ENCODE measurements at regions not wholly inside any gene's neighbourhood (a gene's known extent, or its start where the extent isn't known, plus 50 kb on each side); places are given as distances from the start of the nearest gene placed in this dataset.

DNA sequence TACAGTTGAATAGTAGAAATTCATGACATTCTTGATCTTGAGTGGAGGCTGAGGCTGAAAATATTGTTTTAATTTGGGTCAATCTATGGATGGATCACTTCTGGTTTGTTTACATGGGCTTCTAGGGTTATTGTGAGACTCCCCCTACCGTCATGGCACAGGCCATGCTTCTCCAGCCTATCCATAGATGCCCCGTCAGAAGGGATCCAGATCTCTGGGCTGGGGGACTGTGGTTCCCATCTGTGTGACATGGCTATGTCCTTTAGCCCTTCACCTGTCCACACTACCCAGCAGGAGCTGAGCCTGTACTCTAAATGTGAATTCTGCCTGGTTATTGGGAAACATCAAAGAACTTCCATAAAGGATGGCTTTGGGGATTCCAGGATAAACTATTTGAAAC is 160.4 kb downstream of the ABCC12 start:
- no peaks in the 10 kb centered on the region for H3K27me3 ChIP-seq (ENCODE audit: control insufficient read depth in 5 of 5, insufficient read depth in 4 of 5, low read length in 5 of 5)
- H3K9me3 ChIP-seq (ENCODE audit: control insufficient read depth in 5 of 5, low read length in 5 of 5): peaks cover 0 to 12% (median 8%) of the 10 kb centered on the region in 5 donors
- no peak overlapping the region for H3K4me3 ChIP-seq (ENCODE audit: low read depth in 1 of 5, low read length in 5 of 5)
- no peak overlapping the region for H3K9ac ChIP-seq (ENCODE audit: low read length in 5 of 5)
- H3K27ac ChIP-seq (ENCODE audit: low read depth, low read length): no peak overlapping the region
- no peaks in the 10 kb centered on the region for H3K4me1 ChIP-seq (ENCODE audit: control insufficient read depth in 5 of 5, insufficient read depth in 5 of 5, low read length in 5 of 5)
- H3K36me3 ChIP-seq (ENCODE audit: control insufficient read depth in 5 of 5, insufficient read depth in 5 of 5, low read length in 5 of 5): no peaks in the 10 kb centered on the region

DNA sequence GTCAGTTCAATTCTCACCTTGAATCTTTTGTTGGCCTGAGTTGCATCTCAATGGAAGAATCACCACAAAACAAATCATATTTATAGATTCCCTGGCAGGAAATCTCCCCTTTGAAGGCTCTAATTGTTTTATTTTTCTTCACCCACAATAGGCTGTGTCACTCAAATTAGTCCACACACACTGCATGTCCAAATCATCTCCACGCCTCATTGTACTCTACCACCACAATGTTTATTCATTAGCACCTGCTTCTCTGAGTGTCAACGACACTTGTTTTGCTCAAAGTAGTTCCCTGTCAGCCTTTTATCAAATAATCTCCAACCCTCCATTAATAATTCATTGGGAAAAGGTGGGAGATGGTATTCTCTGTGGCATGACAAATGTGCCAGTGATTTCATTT is 164.3 kb downstream of the ABCC12 start:
- no peaks in the 10 kb centered on the region for H3K27me3 ChIP-seq (ENCODE audit: control insufficient read depth in 5 of 5, insufficient read depth in 4 of 5, low read length in 5 of 5)
- no peak overlapping the region for H3K27ac ChIP-seq (ENCODE audit: low read depth, low read length)
- H3K4me3 ChIP-seq (ENCODE audit: low read depth in 1 of 5, low read length in 5 of 5): no peak overlapping the region
- no peak overlapping the region for H3K9ac ChIP-seq (ENCODE audit: low read length in 5 of 5)
- H3K4me1 ChIP-seq (ENCODE audit: control insufficient read depth in 5 of 5, insufficient read depth in 5 of 5, low read length in 5 of 5): no peaks in the 10 kb centered on the region
- H3K9me3 ChIP-seq (ENCODE audit: control insufficient read depth in 5 of 5, low read length in 5 of 5): peaks cover 0 to 21% (median 13%) of the 10 kb centered on the region in 5 donors
- no peaks in the 10 kb centered on the region for H3K36me3 ChIP-seq (ENCODE audit: control insufficient read depth in 5 of 5, insufficient read depth in 5 of 5, low read length in 5 of 5)

DNA sequence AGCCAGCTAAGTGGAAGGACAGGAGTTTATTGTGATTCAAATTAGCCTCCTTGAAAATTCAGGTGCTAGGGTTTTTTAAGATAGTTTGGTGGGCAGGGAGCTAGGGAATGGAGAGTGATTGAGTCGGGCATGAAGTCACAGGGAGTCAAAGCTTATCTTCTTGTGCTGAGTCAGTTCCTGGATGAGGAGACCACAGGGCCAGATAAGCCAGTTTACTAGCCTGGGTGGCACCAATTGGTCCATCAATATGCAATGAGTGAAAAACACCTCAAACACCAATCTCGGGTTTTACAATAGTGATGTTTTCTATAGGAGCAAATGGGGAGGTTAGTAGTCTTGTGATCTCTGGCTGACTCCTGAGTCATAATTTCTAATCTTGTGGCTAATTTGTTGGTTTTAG is 165.1 kb downstream of the ABCC12 start:
- Histone ChIP-seq H3K9me3 (ENCODE audit: control insufficient read depth in 5 of 5, low read length in 5 of 5) (peaks cover 0 to 21% (median 13%) of the 10 kb centered on the region in 5 donors), H3K36me3 (ENCODE audit: control insufficient read depth in 5 of 5, insufficient read depth in 5 of 5, low read length in 5 of 5) (no peaks in the 10 kb centered on the region), H3K4me3 (ENCODE audit: low read depth in 1 of 5, low read length in 5 of 5) (no peak overlapping the region), H3K27ac (ENCODE audit: low read depth, low read length) (no peak overlapping the region), H3K4me1 (ENCODE audit: control insufficient read depth in 5 of 5, insufficient read depth in 5 of 5, low read length in 5 of 5) (no peaks in the 10 kb centered on the region), H3K9ac (ENCODE audit: low read length in 5 of 5) (no peak overlapping the region), H3K27me3 (ENCODE audit: control insufficient read depth in 5 of 5, insufficient read depth in 4 of 5, low read length in 5 of 5) (no peaks in the 10 kb centered on the region)

DNA sequence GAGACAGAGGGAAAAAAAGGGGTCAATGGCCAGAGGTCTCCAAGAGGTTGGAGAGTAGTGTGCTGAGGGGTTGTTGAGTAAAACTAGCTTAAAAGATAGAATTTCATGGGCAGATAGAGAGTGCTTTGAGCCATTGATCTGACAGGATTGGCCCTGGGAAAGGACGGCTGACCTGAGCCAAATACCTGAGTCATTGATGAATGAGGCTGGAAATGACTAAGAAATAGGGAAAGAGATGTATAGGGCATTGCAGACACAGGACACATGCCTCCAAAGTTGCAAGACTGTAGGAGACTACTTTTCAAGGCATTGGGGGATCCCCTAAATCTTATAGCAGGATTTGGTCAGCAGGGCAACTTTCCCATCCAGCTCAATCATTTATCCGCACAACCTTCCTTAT is 168.7 kb downstream of the ABCC12 start:
- H3K27me3 ChIP-seq (ENCODE audit: control insufficient read depth in 5 of 5, insufficient read depth in 4 of 5, low read length in 5 of 5): no peaks in the 10 kb centered on the region
- no peaks in the 10 kb centered on the region for H3K36me3 ChIP-seq (ENCODE audit: control insufficient read depth in 5 of 5, insufficient read depth in 5 of 5, low read length in 5 of 5)
- no peak overlapping the region for H3K27ac ChIP-seq (ENCODE audit: low read depth, low read length)
- peaks cover 0 to 16% (median 9%) of the 10 kb centered on the region in 5 donors for H3K9me3 ChIP-seq (ENCODE audit: control insufficient read depth in 5 of 5, low read length in 5 of 5)
- H3K4me3 ChIP-seq (ENCODE audit: low read depth in 1 of 5, low read length in 5 of 5): no peak overlapping the region
- H3K9ac ChIP-seq (ENCODE audit: low read length in 5 of 5): no peak overlapping the region
- H3K4me1 ChIP-seq (ENCODE audit: control insufficient read depth in 5 of 5, insufficient read depth in 5 of 5, low read length in 5 of 5): no peaks in the 10 kb centered on the region

DNA sequence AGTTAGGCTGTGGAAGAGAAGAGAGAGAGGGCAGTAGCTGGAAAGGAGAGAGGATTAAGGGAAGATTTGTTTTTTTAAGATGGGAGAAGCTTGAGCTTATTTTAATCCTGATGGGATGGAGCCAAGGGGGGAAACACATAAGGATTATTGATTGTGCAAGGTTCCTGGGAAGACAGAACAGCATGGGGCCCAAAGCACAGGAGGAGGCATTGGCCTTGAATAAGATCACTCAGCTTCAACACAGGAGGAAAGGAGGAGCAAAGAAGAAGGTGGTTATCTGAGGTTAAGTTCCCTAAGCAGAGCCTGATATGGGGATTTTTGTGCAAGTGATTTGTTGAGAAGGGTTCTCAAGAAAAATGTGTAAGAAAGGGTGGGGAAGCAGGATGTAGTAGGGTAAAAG is 169.8 kb downstream of the ABCC12 start:
- Histone ChIP-seq H3K27me3 (ENCODE audit: control insufficient read depth in 5 of 5, insufficient read depth in 4 of 5, low read length in 5 of 5) (no peaks in the 10 kb centered on the region), H3K9ac (ENCODE audit: low read length in 5 of 5) (no peak overlapping the region), H3K4me1 (ENCODE audit: control insufficient read depth in 5 of 5, insufficient read depth in 5 of 5, low read length in 5 of 5) (no peaks in the 10 kb centered on the region), H3K27ac (ENCODE audit: low read depth, low read length) (no peak overlapping the region), H3K4me3 (ENCODE audit: low read depth in 1 of 5, low read length in 5 of 5) (no peak overlapping the region), H3K36me3 (ENCODE audit: control insufficient read depth in 5 of 5, insufficient read depth in 5 of 5, low read length in 5 of 5) (no peaks in the 10 kb centered on the region), H3K9me3 (ENCODE audit: control insufficient read depth in 5 of 5, low read length in 5 of 5) (peaks cover 0 to 16% (median 9%) of the 10 kb centered on the region in 5 donors)

DNA sequence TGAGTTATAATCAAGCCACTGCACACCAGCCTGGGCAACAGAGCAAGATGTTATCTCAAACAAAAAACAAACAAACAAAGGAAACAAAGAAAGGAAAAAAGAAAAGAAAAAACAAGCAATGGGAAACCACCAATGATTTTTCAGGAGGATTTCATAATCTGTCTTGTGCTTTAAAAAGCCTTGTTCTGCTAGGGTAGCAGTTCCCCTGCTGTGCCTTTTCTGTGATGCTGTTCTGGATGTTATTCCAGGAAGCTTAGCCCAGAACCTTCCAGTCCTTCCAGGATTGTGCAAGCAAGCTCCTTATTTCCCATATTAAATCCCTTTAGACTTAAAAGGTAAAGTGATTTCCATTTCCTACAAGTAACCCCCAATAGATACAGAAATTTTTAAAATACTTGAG is 171.1 kb downstream of the ABCC12 start:
- Histone ChIP-seq H3K27me3 (ENCODE audit: control insufficient read depth in 5 of 5, insufficient read depth in 4 of 5, low read length in 5 of 5) (no peaks in the 10 kb centered on the region), H3K4me1 (ENCODE audit: control insufficient read depth in 5 of 5, insufficient read depth in 5 of 5, low read length in 5 of 5) (no peaks in the 10 kb centered on the region), H3K27ac (ENCODE audit: low read depth, low read length) (no peak overlapping the region), H3K4me3 (ENCODE audit: low read depth in 1 of 5, low read length in 5 of 5) (no peak overlapping the region), H3K36me3 (ENCODE audit: control insufficient read depth in 5 of 5, insufficient read depth in 5 of 5, low read length in 5 of 5) (no peaks in the 10 kb centered on the region), H3K9me3 (ENCODE audit: control insufficient read depth in 5 of 5, low read length in 5 of 5) (peaks cover 0 to 2% (median 0%) of the 10 kb centered on the region in 5 donors), H3K9ac (ENCODE audit: low read length in 5 of 5) (no peak overlapping the region)

DNA sequence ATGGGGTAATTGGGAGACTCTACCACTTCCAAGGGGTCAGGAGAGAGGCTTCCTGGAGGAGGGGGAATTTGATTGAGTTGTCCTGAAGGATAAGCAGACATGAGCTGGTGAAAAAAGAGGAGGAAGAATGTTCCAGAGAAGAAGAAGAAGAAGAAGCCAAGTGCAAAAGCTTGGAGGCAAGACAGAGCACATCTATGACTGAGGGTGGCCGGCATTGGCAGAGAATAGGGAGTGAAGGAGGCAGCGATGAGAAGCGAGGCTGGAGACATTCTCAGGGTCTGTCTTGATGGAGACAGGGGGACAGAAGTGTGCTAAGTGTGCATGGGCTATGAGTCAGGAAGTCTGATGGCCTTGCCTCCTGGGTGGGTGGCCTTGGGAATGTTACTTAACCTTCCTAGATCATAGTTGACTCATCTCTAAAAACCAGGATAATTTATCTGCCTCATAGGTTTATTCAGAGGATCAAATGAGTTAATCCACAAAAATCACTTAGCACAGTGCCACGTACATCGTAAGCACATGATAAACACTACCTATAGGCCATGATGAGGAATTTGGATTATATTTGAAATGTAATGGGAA is 171.7 kb downstream of the ABCC12 start:
- no peak overlapping the region for H3K27ac ChIP-seq (ENCODE audit: low read depth, low read length)

DNA sequence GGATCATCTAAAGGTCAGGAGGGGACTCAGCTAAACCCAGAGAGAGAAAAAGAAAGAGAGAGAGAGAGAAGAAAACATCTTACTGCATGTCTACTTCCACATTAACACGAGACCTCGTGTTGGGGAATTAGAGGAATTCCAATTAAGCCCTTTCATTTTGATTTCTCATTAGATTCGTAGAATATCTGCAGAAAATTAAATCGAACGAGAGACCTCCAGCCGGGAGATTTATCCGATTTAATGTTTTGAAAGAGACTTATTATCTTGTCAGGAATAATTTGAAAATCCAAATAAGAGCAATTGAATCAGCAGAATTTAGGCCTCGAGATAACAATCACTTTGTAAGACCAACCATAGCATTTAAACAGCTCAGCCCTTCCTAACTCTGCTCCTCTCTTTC is 175.6 kb downstream of the ABCC12 start:
- Histone ChIP-seq H3K27ac (ENCODE audit: low read depth, low read length) (no peak overlapping the region), H3K4me3 (ENCODE audit: low read depth in 1 of 5, low read length in 5 of 5) (no peak overlapping the region), H3K9me3 (ENCODE audit: control insufficient read depth in 5 of 5, low read length in 5 of 5) (no peaks in the 10 kb centered on the region), H3K4me1 (ENCODE audit: control insufficient read depth in 5 of 5, insufficient read depth in 5 of 5, low read length in 5 of 5) (peaks cover 0 to 3% (median 0%) of the 10 kb centered on the region in 5 donors), H3K36me3 (ENCODE audit: control insufficient read depth in 5 of 5, insufficient read depth in 5 of 5, low read length in 5 of 5) (no peaks in the 10 kb centered on the region), H3K9ac (ENCODE audit: low read length in 5 of 5) (no peak overlapping the region), H3K27me3 (ENCODE audit: control insufficient read depth in 5 of 5, insufficient read depth in 4 of 5, low read length in 5 of 5) (peaks cover 0 to 5% (median 3%) of the 10 kb centered on the region in 5 donors)

More for the DNA sequence above, 171.7 kb downstream of the ABCC12 start:
- Histone ChIP-seq H3K4me1 (ENCODE audit: control insufficient read depth in 5 of 5, insufficient read depth in 5 of 5, low read length in 5 of 5) (no peaks in the 10 kb centered on the region), H3K36me3 (ENCODE audit: control insufficient read depth in 5 of 5, insufficient read depth in 5 of 5, low read length in 5 of 5) (no peaks in the 10 kb centered on the region), H3K9ac (ENCODE audit: low read length in 5 of 5) (no peak overlapping the region), H3K9me3 (ENCODE audit: control insufficient read depth in 5 of 5, low read length in 5 of 5) (peaks cover 0 to 2% (median 0%) of the 10 kb centered on the region in 5 donors), H3K27me3 (ENCODE audit: control insufficient read depth in 5 of 5, insufficient read depth in 4 of 5, low read length in 5 of 5) (no peaks in the 10 kb centered on the region), H3K4me3 (ENCODE audit: low read depth in 1 of 5, low read length in 5 of 5) (no peak overlapping the region)

DNA sequence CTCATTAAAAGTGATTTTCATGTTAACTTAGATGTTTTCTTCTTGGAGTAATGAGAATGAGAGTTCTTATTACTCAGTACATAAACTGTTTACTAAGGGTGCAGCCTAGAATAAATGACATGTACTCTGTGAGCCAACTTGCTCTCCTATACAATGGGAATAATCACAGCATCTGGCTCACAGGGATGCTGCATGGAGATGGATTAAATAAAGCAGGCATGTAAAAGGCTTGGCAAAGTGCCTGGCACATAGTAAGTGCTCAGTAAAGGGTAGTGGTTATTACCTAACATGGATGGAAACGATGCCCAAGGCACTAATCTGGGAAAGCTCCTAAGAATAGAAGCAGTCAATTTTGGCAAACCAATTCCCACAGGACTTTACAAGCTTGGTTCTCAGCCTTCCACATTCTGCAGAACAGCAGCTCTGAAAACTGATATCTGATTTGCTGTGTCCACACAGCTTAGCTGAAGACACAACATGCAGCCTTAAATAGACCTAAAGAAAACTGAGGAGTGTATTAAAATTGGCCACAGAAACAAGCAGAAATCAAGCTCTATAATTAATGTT is 176.1 kb downstream of the ABCC12 start:
- Histone ChIP-seq H3K4me3 (ENCODE audit: low read depth in 1 of 5, low read length in 5 of 5) (no peak overlapping the region), H3K27ac (ENCODE audit: low read depth, low read length) (no peak overlapping the region)

DNA sequence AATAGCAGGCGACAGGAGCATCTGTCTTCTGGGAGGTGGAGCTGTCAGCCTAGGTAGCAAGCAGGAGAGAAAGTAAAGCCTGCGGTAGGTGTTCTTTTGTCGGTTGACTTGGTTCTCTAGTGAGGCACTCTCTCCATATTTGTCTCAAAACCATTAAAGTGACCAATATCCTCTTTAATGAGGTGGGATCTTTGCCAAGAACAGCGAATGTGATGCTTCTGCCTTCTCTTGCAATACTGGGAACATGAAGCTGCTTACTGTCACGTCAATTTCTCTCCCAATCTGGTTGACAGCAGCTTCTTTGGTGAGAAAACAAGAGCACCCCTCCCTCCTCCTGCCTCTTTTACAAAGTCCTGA is 176.7 kb downstream of the ABCC12 start:
- H3K27me3 ChIP-seq (ENCODE audit: control insufficient read depth in 5 of 5, insufficient read depth in 4 of 5, low read length in 5 of 5): peaks cover 0 to 5% (median 3%) of the 10 kb centered on the region in 5 donors
- H3K9ac ChIP-seq (ENCODE audit: low read length in 5 of 5): no peak overlapping the region
- H3K36me3 ChIP-seq (ENCODE audit: control insufficient read depth in 5 of 5, insufficient read depth in 5 of 5, low read length in 5 of 5): no peaks in the 10 kb centered on the region
- H3K27ac ChIP-seq (ENCODE audit: low read depth, low read length): no peak overlapping the region
- no peaks in the 10 kb centered on the region for H3K9me3 ChIP-seq (ENCODE audit: control insufficient read depth in 5 of 5, low read length in 5 of 5)
- H3K4me1 ChIP-seq (ENCODE audit: control insufficient read depth in 5 of 5, insufficient read depth in 5 of 5, low read length in 5 of 5): peaks cover 0 to 3% (median 0%) of the 10 kb centered on the region in 5 donors
- H3K4me3 ChIP-seq (ENCODE audit: low read depth in 1 of 5, low read length in 5 of 5): no peak overlapping the region

More for the DNA sequence above, 176.1 kb downstream of the ABCC12 start:
- Histone ChIP-seq H3K27me3 (ENCODE audit: control insufficient read depth in 5 of 5, insufficient read depth in 4 of 5, low read length in 5 of 5) (peaks cover 0 to 5% (median 3%) of the 10 kb centered on the region in 5 donors), H3K4me1 (ENCODE audit: control insufficient read depth in 5 of 5, insufficient read depth in 5 of 5, low read length in 5 of 5) (peaks cover 0 to 3% (median 0%) of the 10 kb centered on the region in 5 donors), H3K9ac (ENCODE audit: low read length in 5 of 5) (no peak overlapping the region), H3K9me3 (ENCODE audit: control insufficient read depth in 5 of 5, low read length in 5 of 5) (no peaks in the 10 kb centered on the region), H3K36me3 (ENCODE audit: control insufficient read depth in 5 of 5, insufficient read depth in 5 of 5, low read length in 5 of 5) (no peaks in the 10 kb centered on the region)

Data from subcutaneous abdominal adipose tissue (tissue), 5 donors.